Left lung (tissue), 4 donors: ENCODE measurements at regions not wholly inside any gene's neighbourhood (a gene's known extent, or its start where the extent isn't known, plus 50 kb on each side); places are given as distances from the start of the nearest gene placed in this dataset.

ENCODE experiments used
- ATAC-seq: fragments of 200-7000 bp; cut with Tn5 transposase; one replicate; pipeline ENCODE4 v1.9.1; 2020; ENCODE audit warnings: moderate library complexity
- DNase-seq, 4 donors: peaks; one replicate each; pipeline ENCODE4 v3.0.0-alpha.2; 2013 to 2020
- H3K27ac ChIP-seq, 2 donors: fragments of 200-600 bp; sonication (generic) in 1 of 2; one replicate each; pipeline versions ENCODE4 v1.5.0 to v1.8.0; 2020 to 2021
- H3K27me3 ChIP-seq, 2 donors: fragments of 200-600 bp; sonication (generic) in 1 of 2; one replicate each; pipeline versions ENCODE4 v1.5.0 to v1.8.0; 2020 to 2021
- H3K36me3 ChIP-seq, 2 donors: fragments of 200-600 bp; sonication (generic) in 1 of 2; one replicate each; pipeline versions ENCODE4 v1.5.0 to v1.8.0; 2020 to 2021
- H3K4me1 ChIP-seq, 2 donors: fragments of 200-600 bp; one replicate each; pipeline ENCODE4 v1.8.0; 2021
- H3K4me3 ChIP-seq, 2 donors: fragments of 200-600 bp; sonication (generic) in 1 of 2; one replicate each; pipeline versions ENCODE4 v1.5.0 to v1.8.0; 2020 to 2021; ENCODE audit warnings: mild to moderate bottlenecking in 1 of 2
- H3K9me3 ChIP-seq, 2 donors: fragments of 200-600 bp; sonication (generic) in 1 of 2; one replicate each; pipeline versions ENCODE4 v1.5.0 to v1.8.0; 2020 to 2021
- CTCF ChIP-seq, 2 donors: fragments of 200-600 bp; sonication (generic) in 1 of 2; IDR thresholded peaks; one replicate each; pipeline versions ENCODE4 v1.5.0 to v1.8.0; 2021; ENCODE audit warnings: antibody characterized with exemption in 2 of 2
- intact Hi-C, 2 donors: fragments of 100-400 bp; cut with DNase I; formaldehyde crosslinking; loops; one replicate each; pipeline versions ENCODE4 v1.11.2 to v1.14.2; 2022
- donor health status: DM: no; HTN: yes; CAD: no.
- donor health status: DM: no; HTN: no; CAD: no.

- intact Hi-C loops: no loop called here
- Histone ChIP-seq H3K4me3 (no peak overlapping the region), H3K36me3 (no peaks in the 10 kb centered on the region), H3K27me3 (no peaks in the 10 kb centered on the region), H3K27ac (no peak overlapping the region), H3K9me3 (no peaks in the 10 kb centered on the region), H3K4me1 (no peaks in the 10 kb centered on the region)
- DNase-seq (no peak), ATAC-seq (no peak)
- TF ChIP-seq CTCF (IDR thresholded peaks at IDR 0.05): no peak
Observed at GRCh38 chrX:20567108-20567507, 300.4 kb upstream of the RPS6KA3 start.

- ATAC-seq (peak; percentile 62), DNase-seq (no peak)
- intact Hi-C loops: no loop called here
- Histone ChIP-seq H3K36me3 (no peaks in the 10 kb centered on the region), H3K4me1 (no peaks in the 10 kb centered on the region), H3K27me3 (no peaks in the 10 kb centered on the region), H3K27ac (no peak overlapping the region), H3K4me3 (no peak overlapping the region), H3K9me3 (no peaks in the 10 kb centered on the region)
- TF ChIP-seq CTCF (IDR thresholded peaks at IDR 0.05): no peak
Observed at GRCh38 chrX:20547611-20548051, 280.9 kb upstream of the RPS6KA3 start.

GRCh38 chrX:20545538-20545937 lies 278.8 kb upstream of the RPS6KA3 start:
- H3K4me1 ChIP-seq: no peaks in the 10 kb centered on the region
- ATAC-seq: no peak
- peaks cover 0 to 12% of the 10 kb centered on the region in 2 donors for H3K9me3 ChIP-seq

GRCh38 chrX:20542072-20542471 lies 275.4 kb upstream of the RPS6KA3 start:
- Histone ChIP-seq H3K27ac (no peak overlapping the region), H3K4me1 (no peaks in the 10 kb centered on the region), H3K9me3 (peaks cover 0 to 12% of the 10 kb centered on the region in 2 donors), H3K27me3 (no peaks in the 10 kb centered on the region), H3K36me3 (no peaks in the 10 kb centered on the region), H3K4me3 (no peak overlapping the region)
- DNase-seq (no peak), ATAC-seq (no peak)
- no peak for TF ChIP-seq CTCF (IDR thresholded peaks at IDR 0.05)
- intact Hi-C loops: no loop called here

More at GRCh38 chrX:20545538-20545937, 278.8 kb upstream of the RPS6KA3 start:
- no peak for DNase-seq
- H3K4me3 ChIP-seq: no peak overlapping the region
- H3K36me3 ChIP-seq: no peaks in the 10 kb centered on the region
- H3K27ac ChIP-seq: no peak overlapping the region
- no peak for TF ChIP-seq CTCF (IDR thresholded peaks at IDR 0.05)
- no peaks in the 10 kb centered on the region for H3K27me3 ChIP-seq
- intact Hi-C loops: no loop called here

- H3K36me3 ChIP-seq: no peaks in the 10 kb centered on the region
- DNase-seq (no peak), ATAC-seq (no peak)
- no peak for TF ChIP-seq CTCF (IDR thresholded peaks at IDR 0.05)
- no peaks in the 10 kb centered on the region for H3K4me1 ChIP-seq
- H3K4me3 ChIP-seq: no peak overlapping the region
- intact Hi-C loops: no loop called here
- H3K27ac ChIP-seq: no peak overlapping the region
- no peaks in the 10 kb centered on the region for H3K27me3 ChIP-seq
- peaks cover 0 to 12% of the 10 kb centered on the region in 2 donors for H3K9me3 ChIP-seq
Observed at GRCh38 chrX:20538974-20539373, 272.3 kb upstream of the RPS6KA3 start.
